ENCODE measurements at regions not wholly inside any gene's neighbourhood (a gene's known extent, or its start where the extent isn't known, plus 50 kb on each side); places are given as distances from the start of the nearest gene placed in this dataset.
"Not testable (repeated sequence)": the region's sequence is repeated elsewhere in the genome, so short reads cannot be mapped to it uniquely, and the experiment has no call there.

DNA sequence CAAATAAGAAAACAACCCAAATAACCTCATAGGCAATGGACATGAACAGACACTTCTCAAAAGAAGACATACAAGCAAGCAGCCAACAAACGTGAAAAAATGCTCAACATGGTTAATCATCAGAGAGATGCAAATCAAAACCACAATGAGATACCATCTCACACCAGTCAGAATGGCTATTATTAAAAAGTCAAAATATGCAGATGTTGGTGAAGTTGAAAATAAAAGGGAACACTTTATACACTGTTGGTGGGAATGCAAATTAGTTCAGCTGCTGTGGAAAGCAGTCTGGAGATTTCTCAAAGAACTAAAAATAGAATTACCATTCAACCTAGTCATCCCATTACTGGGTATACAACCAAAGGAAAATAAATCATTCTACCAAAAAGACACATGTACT is 606.4 kb downstream of the KCTD12 start:
- H2AFZ ChIP-seq (ENCODE audit: low read depth); H3K9me2 ChIP-seq; POLR2A ChIA-PET; H3K4me3 ChIP-seq (ENCODE audit: low read depth in 2 of 2, low read length in 1 of 2); H3K4me2 ChIP-seq; H3K4me1 ChIP-seq (ENCODE audit: control insufficient read depth in 1 of 2, insufficient read depth in 2 of 2, low read depth in 1 of 2, low read length in 1 of 2); H3K79me2 ChIP-seq (ENCODE audit: insufficient read depth); CTCF ChIA-PET; H3K9me3 ChIP-seq; H3K27me3 ChIP-seq (ENCODE audit: insufficient read depth); H3K36me3 ChIP-seq (replicated peaks in 1 of 2; ENCODE audit: control insufficient read depth in 1 of 2, insufficient read depth in 2 of 2, low read length in 1 of 2); H3F3A ChIP-seq (replicated peaks; ENCODE audit: insufficient read depth); DNase-seq; H3K9ac ChIP-seq; H4K20me1 ChIP-seq (ENCODE audit: insufficient read depth); H3K27ac ChIP-seq (ENCODE audit: low read depth in 2 of 2, low read length in 1 of 2): not testable (repeated sequence)
- 3% methylated on average over 1 of the region's 1 CpG for WGBS (ENCODE audit: low lambda C conversion rate)

DNA sequence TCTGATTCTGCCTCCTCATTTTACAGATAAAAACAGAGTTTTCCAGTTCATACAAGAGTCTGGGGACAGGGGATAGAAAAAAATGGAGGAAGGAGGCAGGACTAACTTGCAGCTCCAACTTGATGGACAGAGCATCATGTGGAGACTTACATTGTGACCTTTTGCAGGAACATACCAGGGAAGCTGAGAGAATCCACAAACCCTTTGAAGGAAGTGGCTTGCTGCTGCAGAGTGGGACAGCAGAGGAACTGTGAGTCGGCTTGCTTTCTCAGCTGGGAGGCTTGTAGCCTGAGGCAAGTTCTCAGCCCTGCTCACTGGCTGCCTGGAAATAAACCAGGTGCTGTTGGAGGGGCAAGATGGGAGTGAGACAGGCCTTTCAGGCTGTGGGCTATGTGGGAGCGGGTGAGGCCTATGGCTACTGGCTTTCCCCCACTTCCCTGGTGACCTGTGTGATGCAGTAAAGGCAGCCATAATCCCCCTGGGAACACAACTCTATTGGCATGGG is 614.4 kb downstream of the KCTD12 start:
- H3K4me1 ChIP-seq (ENCODE audit: control insufficient read depth in 1 of 2, insufficient read depth in 2 of 2, low read depth in 1 of 2, low read length in 1 of 2): no peaks in the 10 kb centered on the region
- H3K9ac ChIP-seq: no peak overlapping the region
- H3K9me3 ChIP-seq: no peaks in the 10 kb centered on the region
- H3K27ac ChIP-seq (ENCODE audit: low read depth in 2 of 2, low read length in 1 of 2): no peak overlapping the region
- H4K20me1 ChIP-seq (ENCODE audit: insufficient read depth): no peaks in the 10 kb centered on the region
- no peaks in the 10 kb centered on the region for H3K27me3 ChIP-seq (ENCODE audit: insufficient read depth)
- H3K4me2 ChIP-seq: no peak overlapping the region
- H3K79me2 ChIP-seq (ENCODE audit: insufficient read depth): no peaks in the 10 kb centered on the region
- no peaks in the 10 kb centered on the region for H3F3A ChIP-seq (replicated peaks; ENCODE audit: insufficient read depth)
- 20% methylated on average over 1 of the region's 2 CpGs for WGBS (ENCODE audit: low lambda C conversion rate)
- H3K36me3 ChIP-seq (replicated peaks in 1 of 2; ENCODE audit: control insufficient read depth in 1 of 2, insufficient read depth in 2 of 2, low read length in 1 of 2): no peaks in the 10 kb centered on the region
- TF ChIP-seq, protein P1, sequence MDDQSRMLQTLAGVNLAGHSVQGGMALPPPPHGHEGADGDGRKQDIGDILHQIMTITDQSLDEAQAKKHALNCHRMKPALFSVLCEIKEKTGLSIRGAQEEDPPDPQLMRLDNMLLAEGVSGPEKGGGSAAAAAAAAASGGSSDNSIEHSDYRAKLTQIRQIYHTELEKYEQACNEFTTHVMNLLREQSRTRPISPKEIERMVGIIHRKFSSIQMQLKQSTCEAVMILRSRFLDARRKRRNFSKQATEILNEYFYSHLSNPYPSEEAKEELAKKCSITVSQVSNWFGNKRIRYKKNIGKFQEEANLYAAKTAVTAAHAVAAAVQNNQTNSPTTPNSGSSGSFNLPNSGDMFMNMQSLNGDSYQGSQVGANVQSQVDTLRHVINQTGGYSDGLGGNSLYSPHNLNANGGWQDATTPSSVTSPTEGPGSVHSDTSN (IDR thresholded peaks at IDR 0.05): no peak
- TF ChIP-seq FOSL2 (IDR thresholded peaks at IDR 0.05; ENCODE audit: borderline replicate concordance, low read depth): no peak
- TF ChIP-seq, protein P2, sequence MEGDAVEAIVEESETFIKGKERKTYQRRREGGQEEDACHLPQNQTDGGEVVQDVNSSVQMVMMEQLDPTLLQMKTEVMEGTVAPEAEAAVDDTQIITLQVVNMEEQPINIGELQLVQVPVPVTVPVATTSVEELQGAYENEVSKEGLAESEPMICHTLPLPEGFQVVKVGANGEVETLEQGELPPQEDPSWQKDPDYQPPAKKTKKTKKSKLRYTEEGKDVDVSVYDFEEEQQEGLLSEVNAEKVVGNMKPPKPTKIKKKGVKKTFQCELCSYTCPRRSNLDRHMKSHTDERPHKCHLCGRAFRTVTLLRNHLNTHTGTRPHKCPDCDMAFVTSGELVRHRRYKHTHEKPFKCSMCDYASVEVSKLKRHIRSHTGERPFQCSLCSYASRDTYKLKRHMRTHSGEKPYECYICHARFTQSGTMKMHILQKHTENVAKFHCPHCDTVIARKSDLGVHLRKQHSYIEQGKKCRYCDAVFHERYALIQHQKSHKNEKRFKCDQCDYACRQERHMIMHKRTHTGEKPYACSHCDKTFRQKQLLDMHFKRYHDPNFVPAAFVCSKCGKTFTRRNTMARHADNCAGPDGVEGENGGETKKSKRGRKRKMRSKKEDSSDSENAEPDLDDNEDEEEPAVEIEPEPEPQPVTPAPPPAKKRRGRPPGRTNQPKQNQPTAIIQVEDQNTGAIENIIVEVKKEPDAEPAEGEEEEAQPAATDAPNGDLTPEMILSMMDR (IDR thresholded peaks at IDR 0.05): no peak
- no peak for TF ChIP-seq TAF1 (IDR thresholded peaks at IDR 0.05; ENCODE audit: borderline replicate concordance, low read depth, low read length)
- no peak for TF ChIP-seq CHD2 (IDR thresholded peaks at IDR 0.05; ENCODE audit: low read length, partially characterized antibody)
- TF ChIP-seq, protein P3, sequence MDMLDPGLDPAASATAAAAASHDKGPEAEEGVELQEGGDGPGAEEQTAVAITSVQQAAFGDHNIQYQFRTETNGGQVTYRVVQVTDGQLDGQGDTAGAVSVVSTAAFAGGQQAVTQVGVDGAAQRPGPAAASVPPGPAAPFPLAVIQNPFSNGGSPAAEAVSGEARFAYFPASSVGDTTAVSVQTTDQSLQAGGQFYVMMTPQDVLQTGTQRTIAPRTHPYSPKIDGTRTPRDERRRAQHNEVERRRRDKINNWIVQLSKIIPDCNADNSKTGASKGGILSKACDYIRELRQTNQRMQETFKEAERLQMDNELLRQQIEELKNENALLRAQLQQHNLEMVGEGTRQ (IDR thresholded peaks at IDR 0.05; ENCODE audit: borderline replicate concordance, low read depth, low read length): no peak
- TF ChIP-seq NFIC (IDR thresholded peaks at IDR 0.05; ENCODE audit: borderline replicate concordance): no peak
- TF ChIP-seq, protein P4, sequence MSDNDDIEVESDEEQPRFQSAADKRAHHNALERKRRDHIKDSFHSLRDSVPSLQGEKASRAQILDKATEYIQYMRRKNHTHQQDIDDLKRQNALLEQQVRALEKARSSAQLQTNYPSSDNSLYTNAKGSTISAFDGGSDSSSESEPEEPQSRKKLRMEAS (IDR thresholded peaks at IDR 0.05; ENCODE audit: low read depth): no peak
- TF ChIP-seq, protein P5, sequence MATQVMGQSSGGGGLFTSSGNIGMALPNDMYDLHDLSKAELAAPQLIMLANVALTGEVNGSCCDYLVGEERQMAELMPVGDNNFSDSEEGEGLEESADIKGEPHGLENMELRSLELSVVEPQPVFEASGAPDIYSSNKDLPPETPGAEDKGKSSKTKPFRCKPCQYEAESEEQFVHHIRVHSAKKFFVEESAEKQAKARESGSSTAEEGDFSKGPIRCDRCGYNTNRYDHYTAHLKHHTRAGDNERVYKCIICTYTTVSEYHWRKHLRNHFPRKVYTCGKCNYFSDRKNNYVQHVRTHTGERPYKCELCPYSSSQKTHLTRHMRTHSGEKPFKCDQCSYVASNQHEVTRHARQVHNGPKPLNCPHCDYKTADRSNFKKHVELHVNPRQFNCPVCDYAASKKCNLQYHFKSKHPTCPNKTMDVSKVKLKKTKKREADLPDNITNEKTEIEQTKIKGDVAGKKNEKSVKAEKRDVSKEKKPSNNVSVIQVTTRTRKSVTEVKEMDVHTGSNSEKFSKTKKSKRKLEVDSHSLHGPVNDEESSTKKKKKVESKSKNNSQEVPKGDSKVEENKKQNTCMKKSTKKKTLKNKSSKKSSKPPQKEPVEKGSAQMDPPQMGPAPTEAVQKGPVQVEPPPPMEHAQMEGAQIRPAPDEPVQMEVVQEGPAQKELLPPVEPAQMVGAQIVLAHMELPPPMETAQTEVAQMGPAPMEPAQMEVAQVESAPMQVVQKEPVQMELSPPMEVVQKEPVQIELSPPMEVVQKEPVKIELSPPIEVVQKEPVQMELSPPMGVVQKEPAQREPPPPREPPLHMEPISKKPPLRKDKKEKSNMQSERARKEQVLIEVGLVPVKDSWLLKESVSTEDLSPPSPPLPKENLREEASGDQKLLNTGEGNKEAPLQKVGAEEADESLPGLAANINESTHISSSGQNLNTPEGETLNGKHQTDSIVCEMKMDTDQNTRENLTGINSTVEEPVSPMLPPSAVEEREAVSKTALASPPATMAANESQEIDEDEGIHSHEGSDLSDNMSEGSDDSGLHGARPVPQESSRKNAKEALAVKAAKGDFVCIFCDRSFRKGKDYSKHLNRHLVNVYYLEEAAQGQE (IDR thresholded peaks at IDR 0.05; ENCODE audit: low read depth, low read length): no peak
- TF ChIP-seq EP300 (IDR thresholded peaks at IDR 0.05; ENCODE audit: borderline replicate concordance in 1 of 2, low read depth in 1 of 2, low read length in 1 of 2): no peak
- TF ChIP-seq FOXM1 (IDR thresholded peaks at IDR 0.05; ENCODE audit: low read depth): no peak
- no peaks in the 10 kb centered on the region for H3K9me2 ChIP-seq
- ChIA-PET POLR2A (no interaction called here), CTCF (no interaction called here)
- no peak for DNase-seq
- no peak overlapping the region for H3K4me3 ChIP-seq (ENCODE audit: low read depth in 2 of 2, low read length in 1 of 2)
- no peak overlapping the region for H2AFZ ChIP-seq (ENCODE audit: low read depth)

DNA sequence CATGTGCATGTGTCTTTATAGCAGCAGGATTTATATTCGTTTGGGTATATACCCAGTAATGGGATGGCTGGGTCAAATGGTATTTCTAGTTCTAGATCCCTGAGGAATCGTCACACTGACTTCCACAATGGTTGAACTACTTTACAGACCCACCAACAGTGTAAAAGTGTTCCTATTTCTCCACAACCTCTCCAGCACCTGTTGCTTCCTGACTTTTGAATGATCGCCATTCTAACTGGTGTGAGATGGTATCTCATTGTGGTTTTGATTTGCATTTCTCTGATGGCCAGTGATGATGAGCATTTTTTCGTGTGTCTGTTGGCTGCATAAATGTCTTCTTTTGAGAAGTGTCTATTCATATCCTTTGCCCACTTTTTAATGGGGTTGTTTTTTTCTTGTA is 617.9 kb downstream of the KCTD12 start:
- not testable (repeated sequence) for H3K4me3 ChIP-seq (ENCODE audit: low read depth in 2 of 2, low read length in 1 of 2)

More for the DNA sequence above, 617.9 kb downstream of the KCTD12 start:
- CTCF ChIA-PET; H2AFZ ChIP-seq (ENCODE audit: low read depth); H3K27me3 ChIP-seq (ENCODE audit: insufficient read depth); H3K9me2 ChIP-seq; H3K27ac ChIP-seq (ENCODE audit: low read depth in 2 of 2, low read length in 1 of 2); H3F3A ChIP-seq (replicated peaks; ENCODE audit: insufficient read depth); H3K79me2 ChIP-seq (ENCODE audit: insufficient read depth); H3K36me3 ChIP-seq (replicated peaks in 1 of 2; ENCODE audit: control insufficient read depth in 1 of 2, insufficient read depth in 2 of 2, low read length in 1 of 2); H4K20me1 ChIP-seq (ENCODE audit: insufficient read depth); DNase-seq; H3K9me3 ChIP-seq; POLR2A ChIA-PET; H3K4me2 ChIP-seq; H3K4me1 ChIP-seq (ENCODE audit: control insufficient read depth in 1 of 2, insufficient read depth in 2 of 2, low read depth in 1 of 2, low read length in 1 of 2); H3K9ac ChIP-seq: not testable (repeated sequence)
- WGBS (ENCODE audit: low lambda C conversion rate): 28% methylated on average over 4 of the region's 4 CpGs
